OCI-LY3 (cell line): ENCODE measurements at regions not wholly inside any gene's neighbourhood (a gene's known extent, or its start where the extent isn't known, plus 50 kb on each side); places are given as distances from the start of the nearest gene placed in this dataset.

Experiments
- EZH2phosphoT487 ChIP-seq: fragments of 200-600 bp; shearing (Covaris generic); IDR thresholded peaks from 2 replicates; pipeline ENCODE4 v1.6.1; 2018; ENCODE audit warnings: antibody characterized with exemption, mixed run types, low read depth
- TF ChIP-seq, protein P1 (sequence below): fragments of 200-600, 300-600 bp; sonication (generic); IDR thresholded peaks from 2 replicates; pipeline ENCODE4 v1.5.1; 2014; ENCODE audit warnings: antibody characterized with exemption, low read length, low read depth

DNA sequence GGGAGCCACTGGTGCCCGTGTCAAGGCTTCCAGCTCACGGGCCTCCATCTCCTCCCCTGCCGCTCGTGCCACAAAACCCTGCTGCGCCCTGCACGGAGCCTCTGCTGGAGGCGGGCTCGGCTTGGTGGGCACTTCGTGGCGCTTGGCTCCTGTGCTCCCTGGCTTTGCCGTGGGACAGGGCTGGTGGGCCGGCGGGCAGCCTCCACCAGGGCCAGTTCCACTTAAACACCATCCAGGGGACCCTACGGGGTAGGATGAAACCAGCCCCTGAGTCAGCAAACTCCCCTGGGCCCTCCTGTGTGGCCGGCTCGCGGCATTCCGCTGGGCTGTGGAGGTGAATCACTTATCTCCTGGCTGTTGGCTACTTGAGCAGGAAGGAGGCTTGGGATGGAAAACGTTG, 1304.6 kb downstream of the BRD1 start:
- TF ChIP-seq, protein P1, sequence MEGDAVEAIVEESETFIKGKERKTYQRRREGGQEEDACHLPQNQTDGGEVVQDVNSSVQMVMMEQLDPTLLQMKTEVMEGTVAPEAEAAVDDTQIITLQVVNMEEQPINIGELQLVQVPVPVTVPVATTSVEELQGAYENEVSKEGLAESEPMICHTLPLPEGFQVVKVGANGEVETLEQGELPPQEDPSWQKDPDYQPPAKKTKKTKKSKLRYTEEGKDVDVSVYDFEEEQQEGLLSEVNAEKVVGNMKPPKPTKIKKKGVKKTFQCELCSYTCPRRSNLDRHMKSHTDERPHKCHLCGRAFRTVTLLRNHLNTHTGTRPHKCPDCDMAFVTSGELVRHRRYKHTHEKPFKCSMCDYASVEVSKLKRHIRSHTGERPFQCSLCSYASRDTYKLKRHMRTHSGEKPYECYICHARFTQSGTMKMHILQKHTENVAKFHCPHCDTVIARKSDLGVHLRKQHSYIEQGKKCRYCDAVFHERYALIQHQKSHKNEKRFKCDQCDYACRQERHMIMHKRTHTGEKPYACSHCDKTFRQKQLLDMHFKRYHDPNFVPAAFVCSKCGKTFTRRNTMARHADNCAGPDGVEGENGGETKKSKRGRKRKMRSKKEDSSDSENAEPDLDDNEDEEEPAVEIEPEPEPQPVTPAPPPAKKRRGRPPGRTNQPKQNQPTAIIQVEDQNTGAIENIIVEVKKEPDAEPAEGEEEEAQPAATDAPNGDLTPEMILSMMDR: no peak
- no peak for TF ChIP-seq EZH2phosphoT487
